ENCODE measurements at regions not wholly inside any gene's neighbourhood (a gene's known extent, or its start where the extent isn't known, plus 50 kb on each side); places are given as distances from the start of the nearest gene placed in this dataset.
A peak's percentile ranks its signal among the peaks of the same experiment; 100 is the strongest.

DNA sequence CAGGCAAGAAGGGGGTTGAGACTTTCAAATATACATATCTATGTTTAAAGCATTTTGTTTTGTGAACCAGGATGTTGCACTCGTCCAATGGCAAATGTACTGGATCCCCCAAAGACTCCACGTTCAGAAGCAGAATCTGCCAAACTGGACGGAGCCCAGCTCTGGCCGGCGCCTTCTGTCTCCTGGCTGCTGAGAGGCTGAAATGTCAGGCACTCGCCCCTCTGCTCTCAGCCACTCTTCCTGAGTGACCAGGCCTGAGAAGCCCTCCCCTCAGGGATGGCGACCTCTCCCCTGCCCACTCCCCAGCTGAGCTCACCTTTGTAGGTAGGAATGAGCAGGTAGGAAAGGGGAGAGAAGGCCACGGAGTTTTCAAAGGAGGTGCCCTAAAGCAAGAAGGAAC is 187.5 kb upstream of the FOXF1 start:
- TF ChIP-seq CTCF (IDR thresholded peaks at IDR 0.05; ENCODE audit: partially characterized antibody, unreplicated experiment), result no peak
- no peak for DNase-seq
- Mint-ChIP-seq H3K4me3 (ENCODE audit: unreplicated experiment) (no peak overlapping the region), H3K4me1 (ENCODE audit: low read depth, unreplicated experiment) (peaks cover 9% of the 10 kb centered on the region), H3K27me3 (ENCODE audit: unreplicated experiment) (peaks cover 6% of the 10 kb centered on the region), H3K27ac (ENCODE audit: unreplicated experiment) (no peak overlapping the region), H3K36me3 (ENCODE audit: unreplicated experiment) (no peaks in the 10 kb centered on the region), H3K9me3 (ENCODE audit: unreplicated experiment) (peaks cover 7% of the 10 kb centered on the region)

DNA sequence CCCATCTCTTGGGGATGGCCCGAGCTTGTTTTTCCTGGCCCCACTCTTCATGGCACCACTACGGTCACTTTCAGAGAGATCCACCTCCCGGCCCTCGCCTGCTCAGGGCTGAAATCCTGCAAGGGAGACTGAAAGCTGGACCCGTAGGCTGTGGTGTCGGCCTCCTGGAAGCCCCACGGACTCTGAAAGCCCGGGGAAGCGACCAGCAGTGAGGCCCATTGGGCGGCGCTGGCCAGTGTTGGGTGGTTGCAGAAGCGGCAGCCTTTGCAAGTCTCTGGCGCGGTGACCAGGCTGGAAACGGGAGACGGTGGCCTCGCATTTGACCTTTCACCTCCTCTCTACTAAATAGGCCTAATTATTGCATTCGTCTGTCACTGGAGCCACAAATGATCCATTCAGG is 186.0 kb upstream of the FOXF1 start:
- Mint-ChIP-seq H3K9me3 (ENCODE audit: unreplicated experiment) (peaks cover 7% of the 10 kb centered on the region), H3K27me3 (ENCODE audit: unreplicated experiment) (peaks cover 5% of the 10 kb centered on the region), H3K36me3 (ENCODE audit: unreplicated experiment) (no peaks in the 10 kb centered on the region), H3K27ac (ENCODE audit: unreplicated experiment) (no peak overlapping the region), H3K4me3 (ENCODE audit: unreplicated experiment) (no peak overlapping the region), H3K4me1 (ENCODE audit: low read depth, unreplicated experiment) (peaks cover 9% of the 10 kb centered on the region)
- no peak for TF ChIP-seq CTCF (IDR thresholded peaks at IDR 0.05; ENCODE audit: partially characterized antibody, unreplicated experiment)
- no peak for DNase-seq

DNA sequence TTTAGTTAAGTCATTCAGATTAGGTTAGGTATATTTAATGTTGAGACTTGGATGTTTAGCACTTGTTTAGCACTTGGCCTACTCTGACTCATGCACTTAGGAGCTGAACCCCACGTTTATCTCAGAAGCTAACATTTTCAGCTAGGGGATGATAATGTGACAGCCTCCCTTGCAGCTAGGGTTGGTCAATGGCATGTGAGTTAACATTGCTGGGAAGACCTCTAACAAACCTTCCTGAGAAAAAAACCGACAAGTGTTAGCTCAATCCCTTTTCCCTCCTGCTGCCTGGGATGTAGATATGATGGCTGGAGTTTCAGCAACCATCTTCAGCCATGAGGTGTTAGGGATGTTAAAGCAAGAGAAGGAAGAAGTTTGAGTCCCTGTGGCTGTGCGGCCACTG is 185.0 kb upstream of the FOXF1 start:
- Mint-ChIP-seq H3K4me1 (ENCODE audit: low read depth, unreplicated experiment) (peaks cover 9% of the 10 kb centered on the region), H3K27ac (ENCODE audit: unreplicated experiment) (no peak overlapping the region), H3K36me3 (ENCODE audit: unreplicated experiment) (no peaks in the 10 kb centered on the region), H3K9me3 (ENCODE audit: unreplicated experiment) (peaks cover 7% of the 10 kb centered on the region), H3K4me3 (ENCODE audit: unreplicated experiment) (no peak overlapping the region), H3K27me3 (ENCODE audit: unreplicated experiment) (peaks cover 4% of the 10 kb centered on the region)
- DNase-seq, result no peak
- no peak for TF ChIP-seq CTCF (IDR thresholded peaks at IDR 0.05; ENCODE audit: partially characterized antibody, unreplicated experiment)

DNA sequence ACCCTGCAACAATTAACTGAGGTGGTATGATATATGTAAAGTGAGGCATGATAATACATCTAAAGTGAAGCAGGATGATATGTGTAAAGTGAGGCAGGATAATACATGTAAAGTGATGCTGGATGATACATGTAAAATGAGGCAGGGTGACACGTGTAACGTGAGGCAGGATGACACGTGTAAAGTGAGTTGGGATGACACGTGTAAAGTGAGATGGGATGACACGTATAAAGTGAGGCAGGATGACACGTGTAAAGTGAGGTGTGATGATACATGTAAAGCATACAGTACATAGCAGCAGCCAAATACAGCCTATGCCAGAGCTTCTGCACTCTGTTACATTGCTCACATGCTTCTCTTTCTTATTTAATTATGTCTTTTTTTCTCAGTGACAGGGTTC is 184.4 kb upstream of the FOXF1 start:
- Mint-ChIP-seq H3K27ac (ENCODE audit: unreplicated experiment) (peak overlapping the region; percentile 80), H3K27me3 (ENCODE audit: unreplicated experiment) (peaks cover 4% of the 10 kb centered on the region), H3K4me1 (ENCODE audit: low read depth, unreplicated experiment) (peaks cover 7% of the 10 kb centered on the region), H3K4me3 (ENCODE audit: unreplicated experiment) (no peak overlapping the region), H3K36me3 (ENCODE audit: unreplicated experiment) (no peaks in the 10 kb centered on the region), H3K9me3 (ENCODE audit: unreplicated experiment) (peaks cover 7% of the 10 kb centered on the region)
- TF ChIP-seq CTCF (IDR thresholded peaks at IDR 0.05; ENCODE audit: partially characterized antibody, unreplicated experiment), result no peak
- DNase-seq, result no peak

GRCh38 chr16:86327321-86327720 is 183.0 kb upstream of the FOXF1 start:
- Mint-ChIP-seq H3K27ac (ENCODE audit: unreplicated experiment) (no peak overlapping the region), H3K27me3 (ENCODE audit: unreplicated experiment) (peaks cover 4% of the 10 kb centered on the region), H3K9me3 (ENCODE audit: unreplicated experiment) (peaks cover 7% of the 10 kb centered on the region), H3K4me1 (ENCODE audit: low read depth, unreplicated experiment) (peaks cover 3% of the 10 kb centered on the region), H3K36me3 (ENCODE audit: unreplicated experiment) (no peaks in the 10 kb centered on the region), H3K4me3 (ENCODE audit: unreplicated experiment) (no peak overlapping the region)
- TF ChIP-seq CTCF (IDR thresholded peaks at IDR 0.05; ENCODE audit: partially characterized antibody, unreplicated experiment), result no peak
- DNase-seq, result no peak

Measured in glutamatergic neuron (in vitro differentiated cells).